Midbrain (tissue), 1 donor: ENCODE measurements at regions not wholly inside any gene's neighbourhood (a gene's known extent, or its start where the extent isn't known, plus 50 kb on each side); places are given as distances from the start of the nearest gene placed in this dataset.

Experiments
- DNase-seq: peaks from one replicate; lab custom pipeline; 2025; lab: John Stamatoyannopoulos, UW

DNA sequence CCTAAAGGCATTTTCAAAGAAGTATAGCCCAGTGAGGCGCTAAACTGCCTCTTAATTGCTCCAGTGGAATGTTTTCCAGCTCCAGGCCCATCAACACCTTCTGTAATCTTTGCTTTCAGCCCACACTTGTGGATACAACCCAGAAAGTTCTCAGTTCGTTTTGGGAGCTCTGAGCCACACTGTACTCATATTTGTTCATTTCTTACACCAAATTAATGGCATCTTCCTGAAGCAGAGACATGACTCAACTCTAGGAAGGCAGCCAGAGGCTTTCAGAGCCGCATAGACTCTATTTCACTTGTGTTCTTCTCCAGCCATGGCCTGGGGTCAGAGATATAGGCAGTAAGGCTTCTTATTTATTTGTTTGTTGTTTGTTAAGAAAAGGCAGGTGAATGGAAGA lies 175.5 kb upstream of the NCAM1 start:
- no peak for DNase-seq

DNA sequence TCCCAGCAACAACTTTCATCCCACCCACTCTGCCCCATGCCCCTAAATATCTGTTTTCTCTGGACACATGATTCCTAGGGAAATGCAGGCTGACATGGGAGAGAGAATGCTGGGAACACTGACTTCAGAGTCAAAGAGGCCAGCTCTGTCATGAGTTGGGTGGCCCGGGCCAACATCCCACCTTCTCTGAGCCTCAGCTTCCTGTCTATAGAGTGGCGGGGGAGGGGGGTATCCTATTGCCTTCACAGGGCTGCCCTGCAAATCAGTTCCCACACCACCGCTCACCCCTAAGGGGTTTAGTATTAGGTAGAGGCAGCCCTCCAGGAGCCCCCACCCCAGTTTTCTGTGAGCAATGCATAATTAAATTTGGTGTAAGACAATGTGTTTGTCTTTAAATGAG lies 175.0 kb upstream of the NCAM1 start:
- DNase-seq: no peak

DNA sequence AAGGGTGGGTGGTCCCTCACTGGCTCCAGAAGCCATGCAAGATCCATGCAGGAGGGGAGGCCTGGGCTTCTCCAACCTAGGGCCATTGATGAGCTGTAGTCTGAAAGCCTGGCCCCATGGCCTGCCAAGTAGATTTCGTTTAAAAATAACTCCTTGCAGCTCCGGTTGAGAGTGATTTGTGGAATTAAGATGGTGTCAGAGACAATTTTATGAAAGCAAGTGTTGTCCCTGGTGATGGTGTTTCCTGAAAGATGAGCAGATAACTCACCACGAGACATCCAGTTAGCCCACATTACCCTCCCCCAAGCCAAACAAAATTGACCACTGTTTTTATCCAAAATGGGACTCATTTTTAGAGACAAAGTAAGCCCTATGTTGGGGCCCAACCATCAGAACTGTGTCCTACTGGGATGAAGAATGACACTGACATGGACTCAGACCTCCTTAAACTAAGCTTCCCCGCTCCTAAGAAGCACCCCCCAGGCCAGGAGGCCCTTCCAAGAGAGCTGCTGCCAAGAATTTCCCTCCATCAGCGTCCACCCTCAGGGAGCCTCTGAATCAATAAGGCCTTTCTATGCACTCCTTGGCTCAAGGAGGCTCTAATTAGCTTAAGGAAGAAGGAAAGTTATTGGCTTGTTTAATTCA lies 174.2 kb upstream of the NCAM1 start:
- DNase-seq: no peak

DNA sequence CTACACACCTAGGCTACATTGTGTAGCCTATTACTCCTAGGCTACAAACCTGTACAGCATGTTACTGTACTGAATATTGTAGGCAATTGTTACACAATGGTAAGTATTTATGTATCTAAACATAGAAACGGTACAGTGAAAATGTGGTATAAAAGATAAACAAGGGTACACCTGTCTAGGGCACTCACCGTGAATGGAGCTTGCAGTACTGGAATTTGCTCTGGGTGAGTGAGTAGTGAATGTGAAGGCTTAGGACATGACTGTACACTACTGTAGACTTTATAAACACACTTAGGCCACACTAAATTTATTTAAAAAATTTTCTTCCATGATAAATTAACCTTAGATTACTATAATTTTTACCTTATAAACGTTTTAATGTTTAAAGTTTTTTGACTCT lies 171.7 kb upstream of the NCAM1 start:
- DNase-seq: no peak

DNA sequence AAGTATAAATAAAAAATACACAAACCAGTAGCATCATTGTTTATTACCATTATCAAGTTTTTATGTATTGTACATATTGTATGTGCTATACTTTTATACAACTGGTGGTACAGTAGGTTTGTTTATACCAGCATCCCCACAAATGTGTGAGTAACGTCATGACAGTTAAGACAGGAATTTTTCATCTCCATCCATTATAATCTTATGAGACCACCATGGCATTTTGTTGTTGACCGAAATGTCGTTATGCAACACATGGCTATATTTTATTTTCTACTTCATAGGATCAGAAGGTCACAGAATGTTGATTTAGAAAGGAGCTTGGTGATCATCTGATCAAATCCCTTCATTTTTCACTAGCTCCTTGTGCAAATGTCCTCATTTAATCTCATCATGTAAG lies 170.9 kb upstream of the NCAM1 start:
- no peak for DNase-seq

DNA sequence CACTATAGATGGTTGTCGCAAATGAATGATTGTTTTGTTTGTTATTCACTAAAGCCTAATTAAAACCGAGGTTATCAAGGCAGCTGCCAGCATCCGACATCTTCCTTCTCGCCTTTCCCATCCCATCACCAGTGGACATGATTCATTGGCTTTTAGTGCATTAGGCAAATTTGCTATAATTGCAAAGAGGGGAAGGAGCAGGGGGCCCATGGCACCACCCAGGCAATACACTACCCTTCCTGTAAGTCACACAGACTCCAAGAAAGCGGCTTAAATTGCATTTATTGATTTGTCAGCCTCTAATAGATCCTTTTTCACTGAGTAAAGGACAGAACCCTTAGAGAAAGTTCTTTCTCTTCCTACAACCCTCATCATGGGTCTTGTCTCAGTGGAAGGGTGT lies 169.2 kb upstream of the NCAM1 start:
- no peak for DNase-seq

DNA sequence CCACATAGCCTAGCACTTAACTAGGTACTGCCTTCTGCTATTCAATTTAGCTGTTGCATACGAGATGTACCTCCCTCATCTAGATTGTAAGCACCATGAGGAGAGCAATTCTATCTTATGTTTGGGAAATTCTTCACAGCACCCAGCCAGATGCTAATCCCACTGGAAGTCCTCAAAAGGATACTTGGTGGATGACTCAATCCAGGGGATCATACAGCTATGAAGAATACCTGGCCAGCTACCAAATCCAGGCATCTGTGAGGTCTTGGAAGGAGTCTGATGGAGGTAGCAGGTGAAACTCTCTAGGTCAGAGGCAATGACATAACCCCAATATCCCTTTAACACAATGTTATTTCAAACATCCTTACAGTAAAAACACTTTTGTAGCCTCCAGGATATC lies 167.8 kb upstream of the NCAM1 start:
- no peak for DNase-seq

DNA sequence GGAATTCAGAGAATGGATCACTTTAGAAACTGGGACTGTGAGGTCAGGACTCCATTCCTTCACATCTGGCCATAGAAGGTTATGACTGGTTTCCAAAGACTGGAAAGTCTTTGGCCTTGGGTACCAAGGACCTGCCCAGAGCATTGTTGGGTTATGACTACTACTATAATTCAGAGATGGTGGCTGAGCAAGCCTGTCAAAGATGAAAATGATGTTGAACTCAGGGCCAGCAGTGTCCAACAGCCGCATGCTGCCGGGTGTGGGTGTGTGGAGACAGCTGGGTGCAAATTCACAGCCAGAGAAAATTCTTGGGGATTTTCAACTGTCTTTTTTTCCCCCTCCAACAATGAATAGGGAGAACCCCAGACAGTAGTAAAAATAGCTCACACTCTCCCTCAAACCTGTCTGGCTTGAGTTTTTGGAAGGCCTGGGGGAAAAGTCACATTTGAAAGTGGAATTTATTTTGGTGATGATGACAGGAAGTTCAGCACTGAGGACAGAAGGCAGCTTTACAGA lies 166.8 kb upstream of the NCAM1 start:
- DNase-seq: no peak

DNA sequence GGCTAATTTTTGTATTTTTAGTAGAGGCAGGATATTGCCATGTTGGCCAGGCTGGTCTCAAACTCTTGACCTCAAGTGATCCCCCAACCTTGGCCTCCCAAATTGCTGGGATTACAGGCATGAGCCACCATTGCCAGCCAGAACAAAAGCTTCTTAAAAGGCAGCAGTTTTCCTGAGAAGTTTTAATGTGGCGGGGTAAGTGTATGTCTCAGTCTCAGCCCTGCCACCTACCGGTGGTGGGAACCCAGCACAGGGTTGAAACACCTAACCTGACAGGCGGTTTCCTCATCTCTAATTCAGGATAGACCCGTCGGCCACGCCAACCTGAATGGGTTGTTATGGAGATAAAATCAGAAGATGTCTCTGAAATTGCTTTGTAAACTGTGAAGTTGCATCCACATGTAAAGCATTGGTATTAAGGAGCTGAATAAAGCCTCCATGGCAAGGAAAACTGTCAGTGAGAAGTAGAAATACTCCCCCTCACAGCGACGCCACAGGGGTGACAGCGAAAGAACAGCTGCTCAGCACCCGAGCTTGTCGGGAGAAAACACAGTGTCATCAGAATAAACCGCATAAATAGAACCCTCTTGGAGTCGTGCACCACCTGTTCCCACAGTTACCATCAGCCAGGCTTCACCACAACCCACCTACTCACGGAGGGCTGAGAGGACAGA lies 165.9 kb upstream of the NCAM1 start:
- DNase-seq: no peak

DNA sequence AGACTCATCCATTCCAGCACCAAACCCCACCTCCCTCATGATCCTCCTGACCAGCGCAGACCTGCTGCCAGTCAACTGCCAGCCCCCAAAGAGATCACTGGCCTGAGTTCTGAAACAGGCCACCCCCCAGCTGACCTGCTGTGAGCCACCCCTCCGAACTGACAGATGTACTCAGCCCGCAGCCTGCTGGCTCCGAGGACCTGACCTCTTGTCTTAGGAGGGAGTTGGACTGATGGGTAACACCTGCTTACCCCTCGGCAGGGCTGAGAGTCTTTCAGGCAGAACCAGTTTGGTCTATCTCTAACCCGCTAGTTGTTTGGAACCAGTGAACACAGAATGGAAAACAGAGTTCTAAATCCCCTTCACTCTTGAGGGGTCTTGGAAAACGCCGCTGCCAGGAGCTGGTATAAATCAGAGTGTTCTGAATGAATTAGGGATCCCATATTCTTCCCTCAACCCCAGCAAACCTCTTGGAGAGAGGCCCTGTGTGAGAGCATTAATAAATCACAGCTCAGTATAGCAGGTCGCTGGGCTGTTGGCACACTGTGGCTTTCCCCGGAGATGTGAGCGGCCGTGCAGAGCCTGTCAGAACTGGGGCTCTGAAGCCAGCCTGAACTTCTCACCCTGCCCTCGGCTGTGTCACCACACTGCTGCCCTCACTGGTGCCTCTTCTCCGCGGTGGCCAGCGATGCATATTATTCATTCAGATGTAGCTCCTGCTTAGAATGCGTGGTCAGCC lies 165.1 kb upstream of the NCAM1 start:
- DNase-seq: peak; percentile 28

DNA sequence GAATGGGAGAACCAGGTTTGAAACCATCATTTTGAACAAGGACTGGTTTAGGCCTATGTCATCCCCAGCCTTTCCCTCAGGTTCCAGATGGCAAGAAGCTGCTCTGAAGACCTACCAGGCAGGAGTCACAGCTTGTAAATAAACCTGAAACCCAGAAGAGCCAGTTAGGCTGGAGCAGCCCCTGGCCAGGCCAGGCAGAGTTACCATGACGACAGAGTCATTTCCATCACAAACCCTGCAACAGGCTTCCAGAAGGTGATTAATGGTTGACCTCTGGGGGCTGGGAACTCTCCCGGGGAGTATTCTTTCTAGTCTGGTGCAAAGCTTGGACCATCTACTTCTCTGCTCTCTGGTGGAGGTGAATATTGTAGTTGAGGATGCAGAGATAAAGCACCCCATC lies 164.1 kb upstream of the NCAM1 start:
- DNase-seq: no peak

DNA sequence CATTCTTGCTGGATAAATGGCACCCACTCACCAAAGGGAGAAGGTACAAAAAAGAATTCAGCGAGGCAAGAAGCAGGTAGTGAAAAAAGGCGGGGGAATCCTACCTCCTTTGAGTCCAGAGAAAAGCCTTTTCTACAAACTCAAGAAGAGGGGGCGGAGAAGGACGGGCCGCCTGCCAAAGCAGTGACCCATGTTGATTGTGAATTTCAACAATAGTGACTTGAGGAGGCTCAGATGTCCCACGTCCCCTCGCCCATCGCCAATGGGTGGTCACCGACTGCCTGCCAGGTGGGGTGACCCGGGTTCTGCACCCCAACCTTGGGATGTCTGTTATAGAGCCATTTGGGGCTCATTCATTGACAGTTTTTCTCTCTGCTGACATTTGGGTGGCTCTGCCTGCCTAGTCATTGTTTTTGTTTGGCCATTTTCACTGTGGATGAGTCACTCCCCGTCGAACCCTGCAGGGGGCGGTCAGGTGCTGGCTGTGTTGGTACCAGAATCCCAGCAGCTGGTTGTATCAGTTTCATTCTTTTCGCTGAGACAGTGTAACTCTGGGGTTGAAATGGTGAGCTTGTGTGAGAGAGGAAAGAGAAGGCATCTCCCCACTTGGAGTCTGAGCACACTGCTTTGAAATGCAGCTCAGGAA lies 163.4 kb upstream of the NCAM1 start:
- DNase-seq: peak; percentile 57

DNA sequence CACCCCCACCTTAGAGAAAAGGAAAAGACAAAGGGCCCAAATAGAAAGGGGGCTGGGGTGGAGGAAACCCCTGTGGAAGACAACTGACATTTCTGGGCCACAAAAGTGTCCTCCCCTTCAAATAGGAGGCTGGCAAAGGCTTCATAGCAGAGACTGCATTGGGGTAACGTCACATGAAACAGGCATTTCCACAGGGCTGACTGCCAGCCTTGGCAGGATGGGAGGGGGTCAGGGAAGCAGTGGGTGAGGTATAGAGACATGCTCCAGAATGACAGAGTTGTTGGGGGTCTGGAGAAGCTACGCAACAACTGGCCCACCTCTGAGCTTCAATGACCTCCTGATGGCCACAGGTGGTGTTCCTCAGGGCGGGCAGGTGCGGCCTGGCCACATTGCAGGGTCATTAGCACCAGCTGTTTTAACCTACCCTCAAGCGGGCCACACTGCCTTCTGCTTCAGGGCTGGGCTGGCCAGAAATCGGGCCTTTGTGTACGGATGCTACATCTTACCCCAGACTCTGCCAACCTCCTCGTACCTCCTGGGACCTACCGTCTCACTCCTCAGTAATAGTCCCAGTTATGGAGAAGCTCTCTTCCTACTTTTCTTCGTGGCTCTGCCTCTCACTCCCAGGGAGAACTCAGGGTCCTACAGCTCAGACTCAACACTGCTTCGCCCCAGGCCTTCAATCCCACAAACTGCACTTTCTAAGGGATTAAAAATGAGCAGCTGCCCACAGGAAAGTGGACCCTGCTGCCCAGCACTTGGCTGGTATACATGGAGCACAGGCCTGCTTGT lies 160.0 kb upstream of the NCAM1 start:
- no peak for DNase-seq

DNA sequence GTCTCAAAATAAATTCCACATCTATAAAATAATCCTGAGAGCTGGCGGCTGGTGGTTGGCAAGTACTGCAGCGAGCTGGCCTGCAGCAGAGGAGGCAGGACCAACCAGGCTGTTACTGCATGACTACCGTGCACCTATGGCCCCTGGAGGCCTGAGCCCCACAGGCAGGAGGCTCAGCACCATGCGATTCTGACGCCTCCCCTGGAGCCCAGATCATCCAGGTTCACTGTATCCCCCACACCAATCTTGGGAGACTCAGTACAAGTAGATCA lies 159.5 kb upstream of the NCAM1 start:
- no peak for DNase-seq

DNA sequence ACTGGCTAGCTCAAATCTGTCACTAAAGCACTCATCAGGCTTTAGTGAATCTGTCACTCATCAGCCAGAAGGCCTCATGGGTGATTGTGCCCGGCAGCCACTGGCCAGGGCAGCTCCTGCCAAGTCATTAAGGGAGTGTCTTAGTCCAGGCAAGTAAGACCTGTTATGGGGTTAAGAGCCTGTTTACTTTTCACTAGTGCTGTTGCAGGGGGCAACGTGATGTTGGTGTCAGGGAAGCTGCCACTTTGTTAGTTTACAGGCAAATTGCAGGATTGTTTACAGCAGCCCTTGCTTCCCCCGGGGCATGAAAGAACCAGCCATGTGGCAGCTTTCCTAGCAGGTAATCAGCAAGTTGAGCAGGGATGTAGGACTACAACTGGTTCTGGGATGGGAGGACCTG lies 155.6 kb upstream of the NCAM1 start:
- no peak for DNase-seq

DNA sequence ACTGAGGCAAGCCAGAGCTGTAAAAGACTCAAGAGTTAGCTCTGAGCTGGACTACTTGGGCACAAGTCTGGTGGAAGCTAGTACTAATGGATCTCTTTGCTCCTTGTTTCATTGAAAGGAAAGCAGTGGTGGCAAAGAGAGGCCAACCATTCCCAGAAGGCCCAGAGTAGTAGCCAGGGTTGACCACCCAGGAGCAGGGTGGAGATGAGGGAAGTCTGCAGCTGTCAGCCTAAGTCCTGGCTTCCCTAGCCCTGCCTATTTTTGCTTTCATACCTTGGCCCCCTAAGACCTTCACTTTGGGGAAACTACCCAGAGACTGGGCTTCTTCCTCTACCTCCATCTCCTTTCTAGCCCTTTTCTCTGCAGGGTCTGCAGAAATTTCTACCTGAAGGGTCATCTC lies 155.0 kb upstream of the NCAM1 start:
- no peak for DNase-seq

DNA sequence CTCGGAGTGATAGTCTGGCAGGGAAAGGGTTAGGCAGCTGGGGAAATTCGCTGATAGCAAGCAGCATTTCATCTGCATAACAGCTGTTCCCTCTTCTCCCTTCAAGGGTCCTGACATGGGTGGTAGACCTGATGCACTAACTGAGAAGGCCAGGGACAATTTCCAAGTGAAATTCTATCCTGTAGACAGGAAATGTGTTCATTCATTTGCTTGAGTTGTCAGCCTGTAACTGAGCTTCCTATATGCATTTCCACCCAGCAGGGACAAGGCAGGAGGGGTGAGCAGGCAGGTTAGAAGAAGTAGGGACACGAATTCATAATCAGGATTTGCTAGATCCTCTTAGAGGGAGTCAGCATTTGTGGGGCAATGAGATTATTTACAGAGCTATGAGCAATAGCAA lies 154.3 kb upstream of the NCAM1 start:
- no peak for DNase-seq

DNA sequence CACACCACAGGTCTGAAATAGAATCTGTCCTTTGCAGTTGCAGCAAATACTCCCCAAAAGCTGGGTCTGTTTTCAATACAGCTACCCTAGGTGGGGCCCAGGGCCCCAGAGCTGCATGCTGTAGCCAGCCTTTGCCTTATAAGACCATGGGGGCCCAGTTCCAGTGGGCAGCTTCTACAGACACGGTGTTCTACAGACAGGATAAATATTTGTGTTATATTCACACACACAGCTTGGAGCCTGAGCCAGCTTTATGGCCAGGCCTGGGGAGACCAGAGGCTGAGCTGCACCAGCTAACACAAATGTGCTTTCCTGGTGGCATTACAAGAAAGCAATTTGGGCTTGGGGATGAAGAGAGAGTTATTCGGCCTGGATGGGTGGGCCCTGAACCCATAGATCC lies 151.8 kb upstream of the NCAM1 start:
- no peak for DNase-seq

DNA sequence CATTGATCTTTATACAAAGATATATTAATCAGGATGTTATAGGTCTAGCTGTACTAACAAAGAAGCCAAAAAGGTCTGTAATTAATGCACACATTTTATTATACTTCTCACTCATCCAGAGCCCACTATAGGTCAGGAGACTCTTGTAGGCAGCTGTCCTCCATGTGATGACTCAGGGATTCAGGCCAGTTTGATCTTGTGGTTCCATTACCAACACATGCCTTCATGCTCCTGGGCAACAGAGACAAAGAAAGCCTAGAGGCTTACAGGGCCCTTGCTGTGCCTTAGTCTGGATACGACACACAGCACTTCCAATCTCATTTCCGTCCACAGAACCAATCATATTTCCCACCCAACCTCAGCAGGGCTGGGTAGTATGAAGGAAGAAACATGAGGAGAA lies 150.3 kb upstream of the NCAM1 start:
- no peak for DNase-seq

DNA sequence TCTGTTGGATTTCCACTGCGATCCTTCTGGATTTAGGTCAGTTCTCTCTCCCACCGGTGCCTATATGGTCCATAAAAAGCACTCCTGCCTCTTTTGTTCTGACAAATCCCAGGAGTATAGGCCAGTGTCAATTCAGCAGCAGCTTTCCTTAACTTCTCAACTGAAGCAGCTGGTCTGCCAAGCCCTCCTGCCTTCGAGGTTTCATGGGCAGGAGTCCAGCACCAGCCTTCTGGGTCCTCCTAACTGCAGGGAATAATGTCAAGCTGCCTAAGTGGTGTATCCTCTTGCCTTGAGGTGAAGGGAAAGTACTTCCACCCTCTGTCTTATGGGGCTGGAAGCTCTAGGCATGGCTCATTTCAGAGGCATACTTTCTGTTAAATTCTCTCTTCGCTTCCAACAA lies 149.4 kb upstream of the NCAM1 start:
- no peak for DNase-seq

DNA sequence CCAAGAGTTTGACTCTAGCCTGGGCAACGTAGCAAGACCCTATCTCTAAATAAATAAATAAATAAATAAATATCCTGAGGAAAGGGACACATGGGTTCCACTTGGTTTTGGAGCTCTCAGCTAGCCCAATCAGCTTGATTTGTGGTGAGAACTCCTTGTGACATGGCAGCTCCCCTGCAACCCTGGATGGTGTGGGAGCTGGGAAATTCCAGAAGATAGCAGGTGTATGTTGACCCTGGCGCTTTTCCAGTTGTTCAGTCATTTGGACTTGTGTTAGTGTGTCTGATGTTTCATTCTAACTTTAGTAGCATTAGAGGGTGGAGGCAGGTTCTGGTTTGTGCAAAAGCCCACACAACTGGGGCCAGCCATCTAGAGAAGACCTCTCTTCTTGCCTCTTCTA lies 148.5 kb upstream of the NCAM1 start:
- no peak for DNase-seq

DNA sequence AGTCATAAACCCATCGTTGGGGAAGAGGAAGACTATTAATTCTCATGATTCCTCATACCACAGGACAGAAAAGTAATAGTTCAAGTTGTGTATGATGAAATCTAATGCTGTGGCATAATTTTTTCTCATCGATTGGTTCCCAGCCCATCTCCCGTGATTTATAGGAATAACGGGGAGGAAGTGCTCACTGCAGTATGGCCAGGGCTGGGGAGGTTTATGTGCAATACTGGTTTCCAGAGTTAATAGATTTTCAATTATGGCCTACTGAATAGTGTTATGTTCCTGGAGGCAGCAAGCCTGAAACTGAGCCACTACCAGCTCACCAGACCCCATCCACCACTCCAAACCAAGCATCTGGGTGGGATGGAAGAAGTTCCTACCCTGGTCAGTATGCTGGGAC lies 147.1 kb upstream of the NCAM1 start:
- DNase-seq: no peak
